MM.1S (cell line): ENCODE measurements at regions not wholly inside any gene's neighbourhood (a gene's known extent, or its start where the extent isn't known, plus 50 kb on each side); places are given as distances from the start of the nearest gene placed in this dataset.
A peak's percentile ranks its signal among the peaks of the same experiment; 100 is the strongest.

Experiments used
- DNase-seq: peaks from one replicate; pipeline ENCODE4 v3.0.0-alpha.2; 2015
- H2AFZ ChIP-seq: fragments of 300-600 bp; sonication (generic); 2 replicates; pipeline ENCODE4 v1.6.0; 2016; ENCODE audit warnings: antibody characterized with exemption, low read length
- H3F3A ChIP-seq: fragments of 300-600 bp; sonication (generic); 2 replicates; pipeline ENCODE4 v1.6.1; 2016; ENCODE audit warnings: mild to moderate bottlenecking, antibody characterized with exemption, low read length, moderate library complexity, mixed read lengths; ENCODE audit not compliant: insufficient read depth
- H3K27ac ChIP-seq: fragments of 300-600 bp; sonication (generic); 2 replicates; pipeline ENCODE4 v1.5.1; 2016; ENCODE audit warnings: mild to moderate bottlenecking, low read length
- H3K27me3 ChIP-seq: fragments of 300-600 bp; sonication (generic); replicated peaks from 2 replicates; pipeline ENCODE4 v1.6.0; 2016; ENCODE audit warnings: low read length; ENCODE audit not compliant: insufficient read depth
- H3K36me3 ChIP-seq: fragments of 300-600 bp; sonication (generic); replicated peaks from 2 replicates; pipeline ENCODE4 v1.6.1; 2016; ENCODE audit warnings: mild to moderate bottlenecking, low read length, mixed read lengths; ENCODE audit not compliant: insufficient read depth
- H3K4me1 ChIP-seq: fragments of 300-600 bp; sonication (generic); 2 replicates; pipeline ENCODE4 v1.6.1; 2016; ENCODE audit warnings: low read length, mixed read lengths
- H3K4me2 ChIP-seq: fragments of 300-600 bp; sonication (generic); 2 replicates; pipeline ENCODE4 v1.6.0; 2016; ENCODE audit warnings: low read depth, low read length
- H3K4me3 ChIP-seq: fragments of 300-600 bp; sonication (generic); 2 replicates; pipeline ENCODE4 v1.5.1; 2016; ENCODE audit warnings: low read length, mixed read lengths
- H3K79me2 ChIP-seq: fragments of 300-600 bp; sonication (generic); 2 replicates; pipeline ENCODE4 v1.6.1; 2016; ENCODE audit warnings: mixed run types, low read length, mixed read lengths
- H3K9ac ChIP-seq: fragments of 300-600 bp; sonication (generic); 2 replicates; pipeline ENCODE4 v1.6.1; 2016; ENCODE audit warnings: low read length, mixed read lengths
- H3K9me2 ChIP-seq: fragments of 300-600 bp; sonication (generic); replicated peaks from 2 replicates; pipeline ENCODE4 v1.6.1; 2016; ENCODE audit warnings: mild to moderate bottlenecking, low read length, mixed read lengths; ENCODE audit not compliant: insufficient read depth
- H3K9me3 ChIP-seq: fragments of 300-600 bp; sonication (generic); replicated peaks from 2 replicates; pipeline ENCODE4 v1.6.1; 2016; ENCODE audit warnings: mild to moderate bottlenecking, low read length, mixed read lengths; ENCODE audit not compliant: insufficient read depth
- H4K20me1 ChIP-seq: fragments of 300-600 bp; sonication (generic); 2 replicates; pipeline ENCODE4 v1.6.1; 2016; ENCODE audit warnings: mild to moderate bottlenecking, low read length, moderate library complexity, mixed read lengths; ENCODE audit not compliant: insufficient read depth
- EZH2 ChIP-seq: fragments of 300-600 bp; sonication (generic); optimal IDR thresholded peaks from 2 replicates; pipeline ENCODE3; 2017; ENCODE audit warnings: low read depth, mild to moderate bottlenecking, antibody characterized with exemption, low read length, mixed read lengths
- EZH2phosphoT487 ChIP-seq: fragments of 300-600 bp; sonication (generic); IDR thresholded peaks from 2 replicates; pipeline ENCODE4 v1.6.1; 2018; ENCODE audit warnings: antibody characterized with exemption, low read length
- TF ChIP-seq, protein P1 (sequence below): fragments of 300-600 bp; sonication (generic); IDR thresholded peaks from 2 replicates; pipeline ENCODE4 v1.5.1; 2016; ENCODE audit warnings: antibody characterized with exemption, low read length, mixed read lengths

DNA sequence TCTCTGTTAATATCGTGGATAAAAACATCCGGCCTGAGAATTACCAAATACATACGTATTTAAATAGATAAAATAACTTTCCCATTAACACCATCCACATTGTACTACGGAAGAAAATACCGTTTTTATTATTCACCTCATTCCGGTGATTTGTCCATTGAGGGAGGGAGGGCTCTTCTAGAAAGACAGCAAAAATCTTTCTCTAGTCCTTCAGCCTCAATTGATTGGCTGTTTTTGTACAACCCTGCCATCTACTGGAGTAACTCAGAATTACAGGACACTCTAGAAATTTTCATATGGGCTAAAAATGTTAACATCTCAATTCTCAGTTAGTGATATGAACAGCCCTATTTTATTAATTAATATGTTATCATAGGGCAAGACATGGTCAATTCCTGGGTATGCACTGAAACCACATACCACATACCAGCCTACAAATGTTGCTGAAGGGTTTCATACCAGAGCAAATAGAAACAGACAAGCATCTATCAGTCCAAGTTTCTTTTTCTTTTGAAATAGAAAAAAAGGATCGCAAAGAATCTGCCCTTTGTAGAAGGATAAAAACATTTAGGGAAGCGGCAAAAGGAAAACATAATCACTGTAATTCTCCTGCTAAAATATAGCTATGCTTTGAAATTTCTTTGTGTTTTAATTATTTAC lies 55.8 kb upstream of the CDCA7L start:
- H3K4me3 ChIP-seq: no peak overlapping the region
- no peak overlapping the region for H3K27ac ChIP-seq
- no peaks in the 10 kb centered on the region for H3K9me3 ChIP-seq
- no peaks in the 10 kb centered on the region for H4K20me1 ChIP-seq
- H3F3A ChIP-seq: no peaks in the 10 kb centered on the region
- TF ChIP-seq, protein P1, sequence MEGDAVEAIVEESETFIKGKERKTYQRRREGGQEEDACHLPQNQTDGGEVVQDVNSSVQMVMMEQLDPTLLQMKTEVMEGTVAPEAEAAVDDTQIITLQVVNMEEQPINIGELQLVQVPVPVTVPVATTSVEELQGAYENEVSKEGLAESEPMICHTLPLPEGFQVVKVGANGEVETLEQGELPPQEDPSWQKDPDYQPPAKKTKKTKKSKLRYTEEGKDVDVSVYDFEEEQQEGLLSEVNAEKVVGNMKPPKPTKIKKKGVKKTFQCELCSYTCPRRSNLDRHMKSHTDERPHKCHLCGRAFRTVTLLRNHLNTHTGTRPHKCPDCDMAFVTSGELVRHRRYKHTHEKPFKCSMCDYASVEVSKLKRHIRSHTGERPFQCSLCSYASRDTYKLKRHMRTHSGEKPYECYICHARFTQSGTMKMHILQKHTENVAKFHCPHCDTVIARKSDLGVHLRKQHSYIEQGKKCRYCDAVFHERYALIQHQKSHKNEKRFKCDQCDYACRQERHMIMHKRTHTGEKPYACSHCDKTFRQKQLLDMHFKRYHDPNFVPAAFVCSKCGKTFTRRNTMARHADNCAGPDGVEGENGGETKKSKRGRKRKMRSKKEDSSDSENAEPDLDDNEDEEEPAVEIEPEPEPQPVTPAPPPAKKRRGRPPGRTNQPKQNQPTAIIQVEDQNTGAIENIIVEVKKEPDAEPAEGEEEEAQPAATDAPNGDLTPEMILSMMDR: peak; percentile 78
- TF ChIP-seq EZH2: no peak
- peak; percentile 64 for DNase-seq
- H3K4me2 ChIP-seq: no peak overlapping the region
- no peaks in the 10 kb centered on the region for H3K27me3 ChIP-seq
- no peak overlapping the region for H2AFZ ChIP-seq
- H3K36me3 ChIP-seq: no peaks in the 10 kb centered on the region
- H3K79me2 ChIP-seq: no peaks in the 10 kb centered on the region
- H3K9ac ChIP-seq: no peak overlapping the region
- no peaks in the 10 kb centered on the region for H3K9me2 ChIP-seq
- no peaks in the 10 kb centered on the region for H3K4me1 ChIP-seq

DNA sequence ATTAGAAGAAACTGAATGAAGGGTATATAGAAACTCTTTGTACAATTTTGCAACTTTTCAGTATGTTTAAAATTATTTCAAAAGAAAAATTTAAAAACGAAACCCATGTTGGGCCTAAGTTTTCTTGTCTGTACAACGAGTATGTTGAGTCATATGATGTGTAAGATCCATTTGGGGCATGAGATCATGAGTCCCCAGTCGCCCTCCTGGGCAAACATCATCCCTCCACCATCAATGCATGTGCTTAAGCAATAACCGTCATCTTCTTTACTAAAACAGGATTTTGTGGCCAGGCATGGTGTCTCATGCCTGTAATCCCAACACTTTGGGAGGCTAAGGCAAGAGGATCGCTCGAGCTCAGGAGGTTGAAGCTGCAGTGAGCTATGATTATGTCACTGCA lies 54.2 kb upstream of the CDCA7L start:
- no peaks in the 10 kb centered on the region for H4K20me1 ChIP-seq
- no peaks in the 10 kb centered on the region for H3K9me3 ChIP-seq
- no peak overlapping the region for H3K9ac ChIP-seq
- no peak overlapping the region for H3K27ac ChIP-seq
- H3K27me3 ChIP-seq: no peaks in the 10 kb centered on the region
- no peaks in the 10 kb centered on the region for H3K9me2 ChIP-seq
- no peaks in the 10 kb centered on the region for H3K36me3 ChIP-seq
- H2AFZ ChIP-seq: no peak overlapping the region
- no peak overlapping the region for H3K4me2 ChIP-seq
- no peak for DNase-seq
- no peaks in the 10 kb centered on the region for H3K4me1 ChIP-seq
- TF ChIP-seq EZH2phosphoT487: no peak
- TF ChIP-seq, protein P1: no peak
- no peak for TF ChIP-seq EZH2
- no peak overlapping the region for H3K4me3 ChIP-seq
- H3F3A ChIP-seq: no peaks in the 10 kb centered on the region
- H3K79me2 ChIP-seq: no peaks in the 10 kb centered on the region

DNA sequence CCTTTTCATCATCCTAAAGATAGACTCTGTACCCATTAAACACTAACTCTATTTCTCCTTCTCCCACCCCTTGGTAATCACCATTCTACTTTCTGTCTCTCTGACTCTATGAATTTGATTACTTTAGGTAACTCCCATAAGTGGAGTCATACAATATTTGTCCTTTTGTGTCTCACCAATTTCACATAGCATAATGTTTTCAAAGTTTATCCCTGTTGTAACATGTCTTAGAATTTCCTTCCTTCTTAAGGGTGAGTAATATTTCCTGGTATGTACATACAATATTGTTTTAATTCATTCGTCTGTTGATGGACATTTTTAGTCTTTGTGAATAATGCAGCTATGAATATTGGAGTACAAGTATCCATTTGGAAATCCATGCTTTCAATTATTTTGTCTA lies 50.9 kb upstream of the CDCA7L start:
- no peak for TF ChIP-seq EZH2
- TF ChIP-seq, protein P1: no peak
- TF ChIP-seq EZH2phosphoT487: no peak
- no peaks in the 10 kb centered on the region for H3K9me2 ChIP-seq
- H4K20me1 ChIP-seq: no peaks in the 10 kb centered on the region
- H3K79me2 ChIP-seq: no peaks in the 10 kb centered on the region
- no peaks in the 10 kb centered on the region for H3K36me3 ChIP-seq
- H3K4me2 ChIP-seq: no peak overlapping the region
- H3K9ac ChIP-seq: no peak overlapping the region
- H3K9me3 ChIP-seq: no peaks in the 10 kb centered on the region
- H3K4me3 ChIP-seq: no peak overlapping the region
- H3F3A ChIP-seq: no peaks in the 10 kb centered on the region
- H3K27ac ChIP-seq: no peak overlapping the region
- no peaks in the 10 kb centered on the region for H3K4me1 ChIP-seq
- no peaks in the 10 kb centered on the region for H3K27me3 ChIP-seq
- no peak for DNase-seq
- H2AFZ ChIP-seq: no peak overlapping the region
